Endothelial cell of umbilical vein (primary cell): ENCODE measurements at regions not wholly inside any gene's neighbourhood (a gene's known extent, or its start where the extent isn't known, plus 50 kb on each side); places are given as distances from the start of the nearest gene placed in this dataset.

Source experiments
- BruUV-seq: library from RNA; stranded (reverse); fragments of 400-500 nt; replicated peaks from 2 replicates; lab custom pipeline; 2021; lab: Mats Ljungman, UMichigan
- CTCF ChIA-PET: fragments of 300-600, 350-600 bp; sonication (Branson Sonifier 250); formaldehyde crosslinking; loops from one replicate; lab custom pipeline; 2021; ENCODE audit warnings: antibody characterized with exemption, inconsistent platforms; lab: Charles Lee
- POLR2A ChIA-PET: fragments of 300-600, 350-600 bp; sonication (Branson Sonifier 250); formaldehyde crosslinking; loops from one replicate; lab custom pipeline; 2021; ENCODE audit warnings: antibody characterized with exemption, inconsistent platforms; lab: Charles Lee
- DNase-seq: peaks from one replicate; pipeline ENCODE4 v3.0.0-alpha.2; 2011; ENCODE audit warnings: low read depth, low spot score
- FAIRE-seq: peaks from 2 replicates; lab custom pipeline; 2011; peaks lifted over from hg19 to GRCh38; lab: Jason Lieb, UNC
- H2AFZ ChIP-seq: 2 replicates; pipeline ENCODE4 v1.6.0; 2012; ENCODE audit warnings: low read depth, low read length, control low read depth, inconsistent platforms
- H3K27ac ChIP-seq: 2 replicates; pipeline ENCODE4 v1.5.1; 2011; ENCODE audit warnings: low read depth, mild to moderate bottlenecking, control low read depth, low read length, moderate library complexity; ENCODE audit not compliant: insufficient read depth
- H3K27me3 ChIP-seq, 2 experiments: 2 replicates each; pipeline versions ENCODE4 v1.6.0 to v1.6.1; 2011; ENCODE audit warnings: low read length in 2 of 2, mixed read lengths in 1 of 2; ENCODE audit not compliant: control insufficient read depth in 2 of 2, insufficient read depth in 2 of 2
- H3K36me3 ChIP-seq, 2 experiments: 2 replicates in 1 of 2; 3 replicates in 1 of 2; pipeline ENCODE4 v1.5.1; 2011; ENCODE audit warnings: low read length in 2 of 2, mild to moderate bottlenecking in 1 of 2, moderate library complexity in 1 of 2; ENCODE audit not compliant: control insufficient read depth in 2 of 2, insufficient read depth in 2 of 2; ENCODE audit errors: extremely low read depth in 1 of 2
- H3K4me1 ChIP-seq: 3 replicates; pipeline ENCODE4 v1.5.1; 2011; ENCODE audit warnings: mild to moderate bottlenecking, low read length; ENCODE audit not compliant: control insufficient read depth, insufficient read depth; ENCODE audit errors: extremely low read depth
- H3K4me2 ChIP-seq: 2 replicates; pipeline ENCODE4 v1.6.1; 2011; ENCODE audit warnings: low read length, control low read depth, mixed read lengths; ENCODE audit not compliant: insufficient read depth
- H3K4me3 ChIP-seq, 3 experiments: fragments of 200-600 bp in 1 of 3; sonication (generic), shearing (Covaris generic) in 1 of 3; replicated peaks in 1 of 3; 2 replicates each; pipeline ENCODE4 v1.5.1; 2011 to 2016; ENCODE audit warnings: control low read depth in 3 of 3, low read length in 3 of 3, mild to moderate bottlenecking in 2 of 3, inconsistent platforms in 1 of 3, low read depth in 1 of 3, moderate library complexity in 1 of 3; ENCODE audit not compliant: insufficient read depth in 1 of 3
- H3K79me2 ChIP-seq: 2 replicates; pipeline ENCODE4 v1.6.0; 2012; ENCODE audit warnings: low read length, inconsistent platforms; ENCODE audit not compliant: control insufficient read depth, insufficient read depth
- H3K9ac ChIP-seq: replicated peaks from 2 replicates; pipeline ENCODE3; 2011; ENCODE audit warnings: low read length, control low read depth; ENCODE audit not compliant: insufficient read depth; ENCODE audit errors: extremely low read depth
- H3K9me1 ChIP-seq: replicated peaks from 3 replicates; pipeline ENCODE4 v1.6.0; 2011; ENCODE audit warnings: mild to moderate bottlenecking, low read length; ENCODE audit not compliant: control insufficient read depth, insufficient read depth; ENCODE audit errors: extremely low read depth
- H3K9me3 ChIP-seq: replicated peaks from 2 replicates; pipeline ENCODE4 v1.5.1; 2012; ENCODE audit warnings: low read length, inconsistent platforms; ENCODE audit not compliant: control insufficient read depth, insufficient read depth
- H4K20me1 ChIP-seq: replicated peaks from 2 replicates; pipeline ENCODE3; 2011; ENCODE audit warnings: mild to moderate bottlenecking, low read length; ENCODE audit not compliant: control insufficient read depth, insufficient read depth; ENCODE audit errors: extremely low read depth
- EZH2 ChIP-seq: IDR thresholded peaks from 2 replicates; pipeline ENCODE4 v1.6.1; 2012; ENCODE audit warnings: borderline replicate concordance, low read depth, mild to moderate bottlenecking, moderate library complexity, low read length, inconsistent platforms; ENCODE audit not compliant: severe bottlenecking
- FOS ChIP-seq: IDR thresholded peaks from 2 replicates; pipeline ENCODE4 v1.6.1; 2011; ENCODE audit warnings: mild to moderate bottlenecking, low read length, moderate library complexity, borderline replicate concordance; ENCODE audit not compliant: insufficient read depth
- GATA2 ChIP-seq: IDR thresholded peaks from 2 replicates; pipeline ENCODE4 v1.7.0; 2011; ENCODE audit warnings: low read depth, mild to moderate bottlenecking, moderate library complexity, mixed read lengths, low read length; ENCODE audit not compliant: insufficient read length, insufficient read depth
- JUN ChIP-seq: IDR thresholded peaks from 2 replicates; pipeline ENCODE4 v1.6.1; 2011; ENCODE audit warnings: borderline replicate concordance, low read depth; ENCODE audit not compliant: insufficient read length, insufficient read depth
- MAX ChIP-seq: IDR thresholded peaks from 2 replicates; pipeline ENCODE4 v1.6.1; 2011; ENCODE audit not compliant: insufficient read depth, insufficient read length
- MYC ChIP-seq: IDR thresholded peaks from one replicate; pipeline ENCODE4 v1.6.1; 2011; ENCODE audit warnings: mild to moderate bottlenecking, low read depth, low read length
- POLR2A ChIP-seq: IDR thresholded peaks from 2 replicates; pipeline ENCODE4 v1.6.1; 2012; ENCODE audit warnings: low read depth, mild to moderate bottlenecking, control low read depth, low read length
- POLR2AphosphoS5 ChIP-seq: IDR thresholded peaks from 2 replicates; pipeline ENCODE4 v1.6.1; 2012; ENCODE audit warnings: low read depth, mild to moderate bottlenecking, control low read depth, low read length, moderate library complexity; ENCODE audit not compliant: insufficient read depth
- dilution Hi-C: fragments of 300-500 bp; cut with MboI; formaldehyde crosslinking; loops from one replicate; pipeline ENCODE4 v1.15.0; 2019; ENCODE audit warnings: low sequenced_read_pairs; ENCODE audit not compliant: extremely low pct_ligation_motif_present
- intact Hi-C: fragments of 100-400 bp; cut with micrococcal nuclease; formaldehyde crosslinking; loops from one replicate; pipeline ENCODE4 v1.10.0; 2022
- TF ChIP-seq, protein P1 (sequence below), 2 donors: IDR thresholded peaks; 1 replicate in 1 of 2; 2 replicates in 1 of 2; pipeline ENCODE4 v1.5.1; 2011; ENCODE audit warnings: low read length in 2 of 2, mild to moderate bottlenecking in 2 of 2, moderate library complexity in 2 of 2, control low read depth in 1 of 2, inconsistent platforms in 1 of 2, low read depth in 1 of 2; ENCODE audit not compliant: insufficient read depth in 1 of 2; ENCODE audit errors: extremely low read depth in 1 of 2

DNA sequence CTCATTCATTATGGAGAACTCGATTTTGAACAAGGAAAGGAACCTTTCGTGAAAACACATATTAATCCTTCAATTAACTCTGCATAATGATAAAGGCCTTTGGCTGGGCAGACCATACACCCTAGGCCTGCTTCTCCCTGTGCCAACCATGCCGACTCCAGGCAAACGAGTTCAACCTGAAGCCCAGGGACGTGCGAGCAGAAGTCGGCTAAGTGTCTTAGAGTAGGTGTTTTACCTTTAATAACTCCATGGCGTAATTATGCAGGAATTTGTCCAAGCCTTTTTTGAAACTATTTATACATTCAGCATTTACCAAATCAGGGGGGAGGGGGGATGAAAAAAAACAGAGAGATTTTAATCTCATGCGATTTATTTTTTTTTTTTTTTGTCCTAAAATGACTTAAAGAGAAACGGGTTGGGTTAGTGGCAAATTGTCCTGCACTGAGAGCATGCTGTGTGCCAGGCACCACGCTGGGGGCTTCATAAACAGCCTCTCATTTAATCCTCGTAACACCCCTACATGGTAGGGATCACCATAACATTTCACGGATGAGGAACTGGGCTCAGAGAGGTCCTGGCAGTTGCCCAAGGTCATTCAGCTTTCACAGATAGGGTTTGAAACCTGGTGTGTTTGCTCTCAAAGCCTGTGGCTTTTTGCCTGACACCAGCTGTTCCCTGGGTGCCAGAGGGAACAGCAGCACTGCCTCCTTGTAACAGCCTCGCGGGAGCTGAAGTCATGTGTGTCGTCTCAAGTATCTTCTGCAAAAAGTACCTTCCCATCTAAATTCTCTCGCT, 423.9 kb downstream of the MN1 start:
- H3K79me2 ChIP-seq = no peaks in the 10 kb centered on the region
- no TSS peak for BruUV-seq
- no peaks in the 10 kb centered on the region for H3K4me1 ChIP-seq
- no peaks in the 10 kb centered on the region for H4K20me1 ChIP-seq
- H3K27me3 ChIP-seq = no peaks in the 10 kb centered on the region
- H3K9me3 ChIP-seq = no peaks in the 10 kb centered on the region
- CTCF ChIA-PET = no interaction called here
- FAIRE-seq (no peak), DNase-seq (no peak)
- H3K27ac ChIP-seq = no peak overlapping the region
- POLR2A ChIA-PET = no interaction called here
- TF ChIP-seq GATA2 (no peak), POLR2A (no peak), FOS (no peak), MAX (no peak), POLR2AphosphoS5 (no peak), JUN (no peak), MYC (no peak), EZH2 (no peak)
- TF ChIP-seq, protein P1, sequence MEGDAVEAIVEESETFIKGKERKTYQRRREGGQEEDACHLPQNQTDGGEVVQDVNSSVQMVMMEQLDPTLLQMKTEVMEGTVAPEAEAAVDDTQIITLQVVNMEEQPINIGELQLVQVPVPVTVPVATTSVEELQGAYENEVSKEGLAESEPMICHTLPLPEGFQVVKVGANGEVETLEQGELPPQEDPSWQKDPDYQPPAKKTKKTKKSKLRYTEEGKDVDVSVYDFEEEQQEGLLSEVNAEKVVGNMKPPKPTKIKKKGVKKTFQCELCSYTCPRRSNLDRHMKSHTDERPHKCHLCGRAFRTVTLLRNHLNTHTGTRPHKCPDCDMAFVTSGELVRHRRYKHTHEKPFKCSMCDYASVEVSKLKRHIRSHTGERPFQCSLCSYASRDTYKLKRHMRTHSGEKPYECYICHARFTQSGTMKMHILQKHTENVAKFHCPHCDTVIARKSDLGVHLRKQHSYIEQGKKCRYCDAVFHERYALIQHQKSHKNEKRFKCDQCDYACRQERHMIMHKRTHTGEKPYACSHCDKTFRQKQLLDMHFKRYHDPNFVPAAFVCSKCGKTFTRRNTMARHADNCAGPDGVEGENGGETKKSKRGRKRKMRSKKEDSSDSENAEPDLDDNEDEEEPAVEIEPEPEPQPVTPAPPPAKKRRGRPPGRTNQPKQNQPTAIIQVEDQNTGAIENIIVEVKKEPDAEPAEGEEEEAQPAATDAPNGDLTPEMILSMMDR (IDR thresholded peaks at IDR 0.05; ENCODE audit: extremely low read depth in 1 of 2, insufficient read depth in 1 of 2, low read depth in 1 of 2, low read length in 2 of 2) = no peak
- no peak overlapping the region for H3K9ac ChIP-seq
- dilution Hi-C loops (no loop called here), intact Hi-C loops (no loop called here)
- H3K36me3 ChIP-seq = no peaks in the 10 kb centered on the region
- no peak overlapping the region for H3K4me2 ChIP-seq
- H3K4me3 ChIP-seq = no peak overlapping the region
- H3K9me1 ChIP-seq = no peaks in the 10 kb centered on the region
- no peak overlapping the region for H2AFZ ChIP-seq
